Gastroesophageal sphincter (tissue), 3 donors: ENCODE measurements at regions not wholly inside any gene's neighbourhood (a gene's known extent, or its start where the extent isn't known, plus 50 kb on each side); places are given as distances from the start of the nearest gene placed in this dataset.
"Not testable (repeated sequence)": the region's sequence is repeated elsewhere in the genome, so short reads cannot be mapped to it uniquely, and the experiment has no call there.

Source experiments
- CTCF ChIP-seq, 4 experiments: fragments of 200-600 bp in 2 of 4; fragments of 450-650 bp in 2 of 4; sonication (generic) in 1 of 4; IDR thresholded peaks; one replicate each; pipeline ENCODE4 v1.5.1; 2017 to 2019; ENCODE audit warnings: antibody characterized with exemption in 4 of 4, mild to moderate bottlenecking in 2 of 4, moderate library complexity in 2 of 4
- EP300 ChIP-seq: sonication (generic); formaldehyde crosslinking; IDR thresholded peaks from one replicate; pipeline ENCODE4 v1.6.1; 2017; ENCODE audit warnings: antibody characterized with exemption, mild to moderate bottlenecking
- POLR2A ChIP-seq, 2 donors: fragments of 450-650 bp; IDR thresholded peaks; one replicate each; pipeline ENCODE4 v1.6.1; 2017; ENCODE audit warnings: antibody characterized with exemption in 2 of 2, mild to moderate bottlenecking in 2 of 2, moderate library complexity in 1 of 2
- POLR2AphosphoS5 ChIP-seq: sonication (generic); formaldehyde crosslinking; IDR thresholded peaks from one replicate; pipeline ENCODE4 v1.6.1; 2017; ENCODE audit warnings: antibody characterized with exemption

GRCh38 chr2:58466021-58466420, 224.9 kb upstream of the FANCL start:
- not testable (repeated sequence) for TF ChIP-seq CTCF (IDR thresholded peaks at IDR 0.05); POLR2AphosphoS5; POLR2A (IDR thresholded peaks at IDR 0.05); EP300
